Left kidney (tissue), 1 donor: ENCODE measurements at regions not wholly inside any gene's neighbourhood (a gene's known extent, or its start where the extent isn't known, plus 50 kb on each side); places are given as distances from the start of the nearest gene placed in this dataset.
A peak's percentile ranks its signal among the peaks of the same experiment; 100 is the strongest.

Source experiments
- DNase-seq: peaks from one replicate; pipeline ENCODE4 v3.0.0-alpha.2; 2013

DNA sequence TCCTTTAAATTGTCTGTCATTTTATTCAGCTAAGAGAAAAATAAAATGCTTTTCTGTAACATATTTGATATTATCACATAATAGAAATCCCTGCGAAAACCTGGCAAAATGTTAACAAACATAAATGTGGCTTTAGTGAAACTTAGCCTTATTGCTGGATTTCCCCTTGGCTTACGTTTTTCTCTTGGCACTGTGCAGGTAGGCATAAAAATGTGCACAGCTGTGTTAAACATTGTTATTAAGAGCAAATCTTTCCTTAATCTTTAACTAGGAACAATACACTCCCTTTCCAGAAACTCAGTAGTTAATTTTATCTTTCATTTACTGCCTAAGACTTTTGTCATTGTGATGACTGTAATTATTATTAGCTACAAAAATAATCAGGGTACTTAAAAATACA, 202.4 kb upstream of the GNPDA2 start:
- DNase-seq = no peak

- DNase-seq = peak; percentile 48
Measured at GRCh38 chr4:44927399-44928380, 201.3 kb upstream of the GNPDA2 start.

GRCh38 chr4:44916411-44916810, 190.1 kb upstream of the GNPDA2 start:
- no peak for DNase-seq

- no peak for DNase-seq
Measured at GRCh38 chr4:44914748-44915147, 188.4 kb upstream of the GNPDA2 start.

DNA sequence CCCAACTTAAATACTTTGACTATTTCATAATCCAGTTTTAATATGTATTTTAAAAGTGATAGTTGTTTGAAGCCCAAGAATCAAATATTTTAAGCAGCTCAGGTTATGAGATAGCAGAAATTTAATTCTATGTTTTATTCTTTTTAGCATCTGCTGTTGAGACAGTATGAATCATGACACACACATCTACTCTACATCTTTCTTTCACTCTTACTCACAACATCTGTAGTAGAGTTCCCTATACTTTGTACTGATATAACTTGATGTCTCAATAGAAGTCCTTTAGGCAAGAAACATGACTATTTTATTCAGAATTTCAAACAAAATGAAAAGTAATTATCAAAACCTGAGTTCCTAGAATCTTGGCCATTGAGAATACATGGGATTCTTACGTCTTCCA, 187.9 kb upstream of the GNPDA2 start:
- no peak for DNase-seq

- no peak for DNase-seq
Measured at GRCh38 chr4:44912980-44913379, 186.6 kb upstream of the GNPDA2 start.

- no peak for DNase-seq
Measured at GRCh38 chr4:44908565-44908964, 182.2 kb upstream of the GNPDA2 start.

- no peak for DNase-seq
Measured at GRCh38 chr4:44872246-44872645, 145.9 kb upstream of the GNPDA2 start.

DNA sequence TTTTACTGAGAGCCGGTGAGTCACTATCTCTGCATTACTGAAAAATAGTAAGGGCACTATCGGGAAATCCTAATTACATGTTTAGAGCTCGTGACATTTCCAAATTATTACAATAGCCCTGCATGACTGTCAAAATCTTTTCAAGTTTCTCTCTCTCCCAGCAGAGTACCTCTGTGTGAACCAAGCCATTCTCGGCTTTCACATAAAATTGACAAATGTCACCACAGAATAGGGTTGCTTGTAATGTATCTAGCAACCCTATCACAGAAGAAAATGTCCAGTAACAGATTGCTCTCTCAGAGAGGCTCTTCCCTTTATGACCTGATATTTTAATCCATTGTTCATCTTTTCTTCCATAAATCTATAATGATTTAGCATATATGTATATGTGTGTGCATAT, 144.8 kb upstream of the GNPDA2 start:
- peak; percentile 4 for DNase-seq

- no peak for DNase-seq
Measured at GRCh38 chr4:44869985-44870384, 143.6 kb upstream of the GNPDA2 start.

- DNase-seq = no peak
Measured at GRCh38 chr4:44869222-44869882, 143.0 kb upstream of the GNPDA2 start.

- no peak for DNase-seq
Measured at GRCh38 chr4:44861756-44862155, 135.4 kb upstream of the GNPDA2 start.

DNA sequence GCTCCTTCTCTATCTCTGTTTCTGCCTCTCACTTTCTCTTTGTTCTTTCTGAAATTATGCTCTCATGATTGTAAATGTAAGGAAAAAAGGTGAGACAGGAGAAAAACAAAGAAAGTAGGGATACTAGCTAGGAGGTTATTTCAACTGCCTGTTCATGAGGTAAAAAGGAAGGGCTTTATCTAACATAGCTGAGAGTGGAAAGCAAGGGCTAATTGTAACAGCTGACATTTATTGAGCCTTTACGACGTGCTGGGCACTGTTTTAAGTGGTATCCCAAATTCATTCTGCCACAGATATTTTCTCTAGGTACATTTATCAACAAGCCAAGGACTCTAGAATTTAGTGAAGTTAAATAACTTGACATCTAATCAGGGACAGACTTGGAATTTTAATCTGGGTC, 133.1 kb upstream of the GNPDA2 start:
- no peak for DNase-seq

DNA sequence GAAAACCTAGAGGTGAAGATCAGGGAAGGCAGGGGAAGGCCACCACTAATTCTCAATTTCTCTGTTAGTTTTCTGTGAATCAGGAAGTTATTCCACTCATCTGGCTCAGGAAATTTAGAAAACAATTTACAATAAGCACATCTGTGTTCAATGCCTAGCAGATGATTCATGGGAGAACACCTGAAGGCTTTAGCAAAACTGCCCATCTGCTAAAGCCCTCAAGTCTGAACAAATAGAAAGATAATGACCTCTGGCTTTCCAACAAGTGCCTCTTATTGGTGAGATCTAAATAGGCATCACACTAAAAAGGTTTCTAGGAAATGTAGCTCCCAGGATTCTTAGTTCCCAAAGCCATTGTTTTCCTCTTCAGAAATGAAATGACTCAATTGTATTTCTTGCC, 122.1 kb upstream of the GNPDA2 start:
- DNase-seq = no peak

- no peak for DNase-seq
Measured at GRCh38 chr4:44845993-44846392, 119.6 kb upstream of the GNPDA2 start.

DNA sequence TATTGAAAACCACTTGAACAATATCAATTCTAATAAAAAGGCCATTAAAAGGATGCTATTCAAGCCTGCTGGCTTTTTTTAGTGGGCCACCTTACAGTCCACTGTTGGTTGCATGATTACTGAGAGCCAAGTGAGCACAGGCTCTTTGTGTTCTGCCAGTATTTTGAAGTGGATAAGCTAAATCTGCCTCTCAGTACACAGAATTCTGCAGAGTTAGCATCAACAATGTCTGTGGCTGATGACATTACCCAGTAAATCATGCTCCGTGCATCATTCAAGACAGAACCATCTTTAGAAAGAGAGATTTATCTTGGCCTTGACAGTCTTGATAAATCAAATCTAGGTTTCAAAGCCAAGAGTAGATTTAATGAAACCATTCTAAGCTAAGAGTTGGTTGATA, 119.0 kb upstream of the GNPDA2 start:
- no peak for DNase-seq

- no peak for DNase-seq
Measured at GRCh38 chr4:44842531-44842930, 116.2 kb upstream of the GNPDA2 start.

GRCh38 chr4:44817930-44818329, 91.6 kb upstream of the GNPDA2 start:
- DNase-seq = no peak

- DNase-seq = no peak
Measured at GRCh38 chr4:44806071-44806470, 79.7 kb upstream of the GNPDA2 start.

DNA sequence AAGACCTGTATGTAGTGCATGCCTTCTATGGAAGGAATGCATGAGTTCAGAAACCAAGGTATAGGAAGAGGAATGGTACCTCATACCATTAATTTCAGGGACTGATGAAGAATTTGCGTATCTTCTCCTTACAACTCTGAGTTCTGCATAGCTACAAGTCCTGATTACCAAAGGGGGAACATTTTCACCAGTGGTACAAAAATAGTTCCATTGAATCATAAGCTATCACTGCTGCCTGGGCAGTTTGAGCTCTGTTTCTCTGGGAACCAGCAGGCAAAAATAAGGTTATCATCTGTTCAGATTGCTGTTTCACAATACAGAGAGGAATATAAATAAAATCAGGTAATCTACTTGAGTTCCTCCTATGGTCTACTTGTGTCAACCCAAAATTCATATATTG, 77.9 kb upstream of the GNPDA2 start:
- DNase-seq = no peak

DNA sequence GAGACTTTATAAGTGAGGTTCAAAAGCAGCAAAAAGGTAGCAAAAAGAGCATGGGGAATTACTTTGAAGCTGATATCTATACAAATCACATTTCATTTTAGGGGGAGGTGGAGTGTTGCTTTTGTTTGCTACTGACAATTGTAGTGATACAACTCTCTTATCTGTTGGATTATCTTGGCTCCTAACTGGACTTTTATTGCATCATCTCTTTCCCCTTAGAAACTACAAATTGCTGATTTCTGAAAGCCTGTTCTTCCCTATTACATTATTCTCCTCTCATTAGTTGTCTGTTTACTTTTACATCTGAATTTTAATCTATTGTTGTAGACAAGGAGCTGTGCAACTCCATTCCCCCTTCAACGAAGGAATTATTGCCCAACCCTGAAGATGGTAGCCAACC, 75.0 kb upstream of the GNPDA2 start:
- no peak for DNase-seq

- no peak for DNase-seq
Measured at GRCh38 chr4:44791831-44792230, 65.5 kb upstream of the GNPDA2 start.

DNA sequence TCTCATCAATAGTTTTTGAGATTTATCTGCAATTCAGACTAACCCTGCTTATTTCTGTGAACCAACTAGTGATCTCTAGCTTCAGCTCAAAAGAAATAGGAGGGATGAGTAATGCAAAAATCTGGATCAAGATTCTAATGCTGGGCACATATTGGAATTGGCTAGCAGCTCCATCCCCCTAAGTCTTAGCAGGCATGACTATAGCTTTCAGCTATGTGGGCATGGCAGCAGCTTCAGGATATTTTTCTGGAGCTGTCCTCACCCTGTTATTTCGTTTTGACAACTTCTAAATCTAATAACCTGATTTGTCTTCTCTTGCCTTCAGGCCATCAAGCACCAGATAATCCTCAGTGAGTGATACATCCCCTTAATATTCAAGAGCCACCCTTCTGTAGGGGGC, 50.8 kb upstream of the GNPDA2 start:
- DNase-seq = no peak
